Liver (tissue), 8 donors: ENCODE measurements at regions not wholly inside any gene's neighbourhood (a gene's known extent, or its start where the extent isn't known, plus 50 kb on each side); places are given as distances from the start of the nearest gene placed in this dataset.

Experiments
- DNase-seq: peaks from one replicate; pipeline ENCODE4 v3.0.0-alpha.2; 2017; ENCODE audit warnings: low spot score
- H3K27ac ChIP-seq, 2 donors: one replicate each; pipeline ENCODE4 v1.7.0; 2013; ENCODE audit warnings: inconsistent platforms in 2 of 2, low read length in 2 of 2, control low read depth in 1 of 2, low read depth in 1 of 2, mild to moderate bottlenecking in 1 of 2
- H3K27me3 ChIP-seq, 4 donors: one replicate each; pipeline versions ENCODE4 v1.6.1 to v1.7.0; 2013; ENCODE audit warnings: low read length in 3 of 4, inconsistent platforms in 1 of 4, mild to moderate bottlenecking in 1 of 4, moderate library complexity in 1 of 4; ENCODE audit not compliant: control insufficient read depth in 4 of 4, insufficient read depth in 4 of 4
- H3K36me3 ChIP-seq, 4 donors: one replicate each; pipeline versions ENCODE4 v1.6.1 to v1.7.0; 2013; ENCODE audit warnings: low read length in 3 of 4, mild to moderate bottlenecking in 3 of 4, low read depth in 1 of 4, moderate library complexity in 1 of 4; ENCODE audit not compliant: control insufficient read depth in 4 of 4, insufficient read depth in 3 of 4
- H3K4me1 ChIP-seq, 4 donors: one replicate each; pipeline versions ENCODE4 v1.6.1 to v1.7.0; 2013; ENCODE audit warnings: low read length in 3 of 4, mild to moderate bottlenecking in 3 of 4, moderate library complexity in 1 of 4; ENCODE audit not compliant: control insufficient read depth in 4 of 4, insufficient read depth in 4 of 4
- H3K4me3 ChIP-seq, 3 donors: one replicate each; pipeline versions ENCODE4 v1.6.1 to v1.7.0; 2013; ENCODE audit warnings: low read length in 3 of 3, control low read depth in 1 of 3, low read depth in 1 of 3, mild to moderate bottlenecking in 1 of 3
- H3K9ac ChIP-seq, 2 donors: one replicate each; pipeline ENCODE4 v1.7.0; 2013; ENCODE audit warnings: low read length in 2 of 2, mild to moderate bottlenecking in 2 of 2, moderate library complexity in 2 of 2, control low read depth in 1 of 2, low read depth in 1 of 2
- H3K9me3 ChIP-seq, 4 donors: one replicate each; pipeline versions ENCODE4 v1.6.1 to v1.7.0; 2013; ENCODE audit warnings: low read length in 3 of 4; ENCODE audit not compliant: control insufficient read depth in 4 of 4
- ATF3 ChIP-seq: IDR thresholded peaks from 2 replicates; pipeline ENCODE4 v1.6.1; 2016; ENCODE audit warnings: antibody characterized with exemption
- CTCF ChIP-seq: fragments of 150-350 bp; IDR thresholded peaks from 2 replicates; pipeline ENCODE4 v1.5.1; 2017; ENCODE audit warnings: improper control_type of control experiment, low read depth, low read length; ENCODE audit not compliant: missing input control
- EGR1 ChIP-seq, 2 donors: IDR thresholded peaks; 2 replicates each; pipeline ENCODE4 v1.6.1; 2016 to 2018; ENCODE audit warnings: antibody characterized with exemption in 2 of 2, low read depth in 2 of 2
- FOXA1 ChIP-seq: IDR thresholded peaks from 2 replicates; pipeline ENCODE4 v1.6.1; 2016; ENCODE audit warnings: antibody characterized with exemption
- FOXA2 ChIP-seq: IDR thresholded peaks from 2 replicates; pipeline ENCODE4 v1.6.1; 2016; ENCODE audit warnings: antibody characterized with exemption
- GABPA ChIP-seq, 2 donors: IDR thresholded peaks in 1 of 2; conservative IDR thresholded peaks in 1 of 2; 2 replicates each; pipeline ENCODE4 v1.6.1; 2016; ENCODE audit warnings: antibody characterized with exemption in 2 of 2, mild to moderate bottlenecking in 1 of 2, moderate library complexity in 1 of 2
- HNF4A ChIP-seq, 2 donors: conservative IDR thresholded peaks; 2 replicates each; pipeline ENCODE4 v1.6.1; 2016; ENCODE audit warnings: antibody characterized with exemption in 2 of 2, mild to moderate bottlenecking in 2 of 2
- HNF4G ChIP-seq: IDR thresholded peaks from 2 replicates; pipeline ENCODE4 v1.6.1; 2016; ENCODE audit warnings: antibody characterized with exemption
- JUND ChIP-seq, 2 donors: IDR thresholded peaks; 2 replicates each; pipeline ENCODE4 v1.6.1; 2016; ENCODE audit warnings: antibody characterized with exemption in 2 of 2
- MAX ChIP-seq: IDR thresholded peaks from 2 replicates; pipeline ENCODE4 v1.6.1; 2016; ENCODE audit warnings: antibody characterized with exemption
- NR2F2 ChIP-seq: IDR thresholded peaks from 2 replicates; pipeline ENCODE4 v1.6.1; 2016; ENCODE audit warnings: antibody characterized with exemption
- RAD21 ChIP-seq, 2 donors: IDR thresholded peaks; 2 replicates each; pipeline ENCODE4 v1.6.1; 2016; ENCODE audit warnings: antibody characterized with exemption in 2 of 2, mild to moderate bottlenecking in 2 of 2
- RXRA ChIP-seq, 2 donors: IDR thresholded peaks; 2 replicates each; pipeline ENCODE4 v1.6.1; 2017 to 2018; ENCODE audit warnings: antibody characterized with exemption in 2 of 2, mild to moderate bottlenecking in 1 of 2
- SP1 ChIP-seq: IDR thresholded peaks from 2 replicates; pipeline ENCODE4 v1.6.1; 2018; ENCODE audit warnings: antibody characterized with exemption, mild to moderate bottlenecking
- TAF1 ChIP-seq: conservative IDR thresholded peaks from 2 replicates; pipeline ENCODE4 v1.6.1; 2016; ENCODE audit warnings: antibody characterized with exemption, mild to moderate bottlenecking
- YY1 ChIP-seq: IDR thresholded peaks from 2 replicates; pipeline ENCODE4 v1.6.1; 2016; ENCODE audit warnings: antibody characterized with exemption, mild to moderate bottlenecking
- ZBTB33 ChIP-seq: IDR thresholded peaks from 2 replicates; pipeline ENCODE4 v1.6.1; 2016; ENCODE audit warnings: antibody characterized with exemption
- WGBS: extraction: QIAGEN DNeasy Blood & Tissue Kit; methylation state at CpG from one replicate; pipeline ENCODE4 v1.1.7; 2013; 5-methylcytosine and 5-hydroxymethylcytosine counted together
- TF ChIP-seq, protein P1 (sequence below): IDR thresholded peaks from 2 replicates; pipeline ENCODE4 v1.6.1; 2016; ENCODE audit warnings: antibody characterized with exemption, mild to moderate bottlenecking
- donor health status: healthy.
- donor health status: healthy.
- donor health status: healthy.
- donor health status: healthy.
- donor health status: healthy.

GRCh38 chr15:70348581-70349344 is 251.0 kb upstream of the TLE3 start:
- Histone ChIP-seq H3K27ac (peak overlapping the region; percentile 59 to 83), H3K4me3 (no peak overlapping the region), H3K4me1 (peaks cover 4 to 36% (median 17%) of the 10 kb centered on the region in 4 donors), H3K9ac (no peak overlapping the region), H3K9me3 (no peaks in the 10 kb centered on the region), H3K36me3 (no peaks in the 10 kb centered on the region), H3K27me3 (no peaks in the 10 kb centered on the region)
- peak; percentile 33 for DNase-seq
- WGBS = 33% methylated on average over 17 of the region's 17 CpGs
- TF ChIP-seq ATF3 (peak; percentile 34), HNF4G (no peak), NR2F2 (no peak), JUND (IDR thresholded peaks at IDR 0.05) (peak; percentile 21 to 76), EGR1 (IDR thresholded peaks at IDR 0.05; ENCODE audit: low read depth in 2 of 2) (peak in 1 of 2 donors; percentile 58), RAD21 (IDR thresholded peaks at IDR 0.05) (peak; percentile 64 to 66), TAF1 (peak; percentile 19), ZBTB33 (peak; percentile 84), SP1 (peak; percentile 68), MAX (peak; percentile 91), RXRA (IDR thresholded peaks at IDR 0.05) (peak; percentile 71 to 93), CTCF (no peak), HNF4A (conservative IDR thresholded peaks at IDR 0.05) (peak; percentile 66 to 81), YY1 (peak; percentile 78), FOXA2 (peak; percentile 34), GABPA (IDR thresholded peaks at IDR 0.05 in 1 of 2, conservative IDR thresholded peaks at IDR 0.05 in 1 of 2) (peak in 1 of 2 donors; percentile 55), FOXA1 (peak; percentile 74)
- TF ChIP-seq, protein P1, sequence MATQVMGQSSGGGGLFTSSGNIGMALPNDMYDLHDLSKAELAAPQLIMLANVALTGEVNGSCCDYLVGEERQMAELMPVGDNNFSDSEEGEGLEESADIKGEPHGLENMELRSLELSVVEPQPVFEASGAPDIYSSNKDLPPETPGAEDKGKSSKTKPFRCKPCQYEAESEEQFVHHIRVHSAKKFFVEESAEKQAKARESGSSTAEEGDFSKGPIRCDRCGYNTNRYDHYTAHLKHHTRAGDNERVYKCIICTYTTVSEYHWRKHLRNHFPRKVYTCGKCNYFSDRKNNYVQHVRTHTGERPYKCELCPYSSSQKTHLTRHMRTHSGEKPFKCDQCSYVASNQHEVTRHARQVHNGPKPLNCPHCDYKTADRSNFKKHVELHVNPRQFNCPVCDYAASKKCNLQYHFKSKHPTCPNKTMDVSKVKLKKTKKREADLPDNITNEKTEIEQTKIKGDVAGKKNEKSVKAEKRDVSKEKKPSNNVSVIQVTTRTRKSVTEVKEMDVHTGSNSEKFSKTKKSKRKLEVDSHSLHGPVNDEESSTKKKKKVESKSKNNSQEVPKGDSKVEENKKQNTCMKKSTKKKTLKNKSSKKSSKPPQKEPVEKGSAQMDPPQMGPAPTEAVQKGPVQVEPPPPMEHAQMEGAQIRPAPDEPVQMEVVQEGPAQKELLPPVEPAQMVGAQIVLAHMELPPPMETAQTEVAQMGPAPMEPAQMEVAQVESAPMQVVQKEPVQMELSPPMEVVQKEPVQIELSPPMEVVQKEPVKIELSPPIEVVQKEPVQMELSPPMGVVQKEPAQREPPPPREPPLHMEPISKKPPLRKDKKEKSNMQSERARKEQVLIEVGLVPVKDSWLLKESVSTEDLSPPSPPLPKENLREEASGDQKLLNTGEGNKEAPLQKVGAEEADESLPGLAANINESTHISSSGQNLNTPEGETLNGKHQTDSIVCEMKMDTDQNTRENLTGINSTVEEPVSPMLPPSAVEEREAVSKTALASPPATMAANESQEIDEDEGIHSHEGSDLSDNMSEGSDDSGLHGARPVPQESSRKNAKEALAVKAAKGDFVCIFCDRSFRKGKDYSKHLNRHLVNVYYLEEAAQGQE = peak; percentile 56
